Lung microvascular endothelial cell (primary cell): ENCODE measurements at regions not wholly inside any gene's neighbourhood (a gene's known extent, or its start where the extent isn't known, plus 50 kb on each side); places are given as distances from the start of the nearest gene placed in this dataset.
A peak's percentile ranks its signal among the peaks of the same experiment; 100 is the strongest.

ENCODE experiments used
- DNase-seq, 2 donors: peaks; one replicate each; pipeline versions ENCODE4 v3.0.0 to v3.0.0-alpha.2; 2010; ENCODE audit warnings: low read depth in 2 of 2

GRCh38 chr3:28646435-28646834, 297.8 kb upstream of the AZI2 start:
- DNase-seq: peak in 1 of 2 donors; percentile 19

DNA sequence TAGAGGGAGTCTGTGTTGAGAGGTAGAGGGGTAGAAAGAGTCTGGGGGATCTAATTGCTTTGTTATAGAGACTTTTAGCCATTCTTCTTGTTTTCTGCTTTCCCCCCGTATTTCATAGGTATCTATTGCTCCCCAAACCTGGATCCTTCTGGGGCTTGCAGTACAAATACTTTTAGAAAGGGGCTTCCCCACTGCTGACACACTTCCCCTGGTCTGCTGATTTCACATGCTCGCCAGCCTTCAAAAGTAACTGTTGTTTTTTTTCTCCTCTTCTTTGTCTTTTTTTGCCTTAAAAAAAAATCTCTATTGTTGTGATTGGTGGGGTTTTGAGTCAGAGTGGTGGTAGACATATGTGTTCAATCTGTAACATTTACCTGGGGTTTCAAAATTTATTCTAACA, 300.6 kb upstream of the AZI2 start:
- DNase-seq: no peak

GRCh38 chr3:28651159-28651558, 302.5 kb upstream of the AZI2 start:
- DNase-seq: no peak

GRCh38 chr3:28664123-28664522, 315.5 kb upstream of the AZI2 start:
- DNase-seq: no peak

DNA sequence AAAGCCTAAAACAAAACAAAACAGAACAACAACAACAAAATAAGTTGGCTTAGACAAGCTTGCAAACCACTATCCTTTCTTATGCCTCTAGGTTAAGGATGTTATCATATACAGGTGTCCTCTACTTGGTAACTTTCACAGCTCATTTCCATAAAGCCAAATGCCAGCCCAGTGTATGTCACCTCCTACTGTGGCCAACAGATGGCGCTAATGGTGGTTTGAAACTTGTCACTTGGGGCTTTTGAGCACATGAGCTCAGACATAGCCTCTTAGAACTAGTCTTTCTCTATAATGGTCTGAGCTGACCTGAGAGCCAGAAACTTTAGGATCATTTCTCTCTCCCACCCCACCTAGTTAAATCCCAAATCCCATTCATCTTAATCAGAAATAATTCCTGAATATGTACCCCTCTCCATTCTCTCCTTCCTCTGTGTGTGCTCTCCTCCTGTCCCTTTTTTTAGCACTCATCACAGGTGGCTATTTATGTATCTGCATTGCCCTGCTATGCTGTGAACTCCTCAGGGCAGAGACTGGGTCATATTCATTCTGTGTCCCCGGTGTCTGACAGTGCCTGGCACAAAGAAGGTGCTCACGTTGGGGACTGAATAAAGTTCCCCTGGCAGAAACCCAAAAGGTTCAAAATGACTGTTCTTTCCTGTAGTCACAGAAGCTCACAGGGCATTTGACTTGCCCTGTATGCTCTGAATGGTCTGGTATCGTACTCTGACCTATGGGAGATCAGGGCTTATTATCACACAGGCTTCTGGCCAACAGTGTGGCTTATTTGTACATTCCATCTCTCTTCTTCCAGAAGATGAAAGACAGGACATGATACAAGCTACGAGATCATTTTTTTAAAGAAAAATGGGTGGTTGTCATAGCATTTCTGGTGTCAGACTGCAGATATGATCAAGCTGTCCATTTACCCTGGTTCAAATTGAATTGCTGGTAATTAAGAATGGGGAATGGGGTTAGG, 319.3 kb upstream of the AZI2 start:
- DNase-seq: peak; percentile 70 to 90

GRCh38 chr3:28669870-28670269, 321.2 kb upstream of the AZI2 start:
- no peak for DNase-seq

- no peak for DNase-seq
Measured at GRCh38 chr3:28672406-28672805, 323.8 kb upstream of the AZI2 start.

- DNase-seq: no peak
Measured at GRCh38 chr3:28673446-28673845, 324.8 kb upstream of the AZI2 start.

- no peak for DNase-seq
Measured at GRCh38 chr3:28674212-28674611, 325.6 kb upstream of the AZI2 start.

DNA sequence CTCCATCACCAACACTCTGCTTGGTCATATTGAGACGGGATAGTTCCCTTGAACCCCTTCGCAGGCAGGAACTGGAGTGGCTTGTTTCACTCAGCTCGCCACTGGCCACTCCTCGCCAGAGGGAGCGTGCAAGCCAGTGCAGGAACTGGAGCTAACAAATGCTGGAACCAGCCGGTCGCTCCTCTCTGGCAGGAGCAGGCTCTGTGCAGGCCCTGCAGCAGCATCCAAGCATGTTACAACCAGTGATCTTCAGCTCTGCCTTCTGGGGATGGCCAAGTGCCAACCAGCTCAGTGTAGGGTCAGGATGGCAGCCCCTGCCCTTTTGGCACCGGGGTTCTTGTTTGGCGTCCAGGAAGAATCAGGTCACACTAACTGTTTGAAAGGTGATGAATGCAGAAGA, 329.0 kb upstream of the AZI2 start:
- DNase-seq: no peak

- DNase-seq: no peak
Measured at GRCh38 chr3:28678086-28678485, 329.5 kb upstream of the AZI2 start.

- no peak for DNase-seq
Measured at GRCh38 chr3:28680050-28680449, 331.4 kb upstream of the AZI2 start.

DNA sequence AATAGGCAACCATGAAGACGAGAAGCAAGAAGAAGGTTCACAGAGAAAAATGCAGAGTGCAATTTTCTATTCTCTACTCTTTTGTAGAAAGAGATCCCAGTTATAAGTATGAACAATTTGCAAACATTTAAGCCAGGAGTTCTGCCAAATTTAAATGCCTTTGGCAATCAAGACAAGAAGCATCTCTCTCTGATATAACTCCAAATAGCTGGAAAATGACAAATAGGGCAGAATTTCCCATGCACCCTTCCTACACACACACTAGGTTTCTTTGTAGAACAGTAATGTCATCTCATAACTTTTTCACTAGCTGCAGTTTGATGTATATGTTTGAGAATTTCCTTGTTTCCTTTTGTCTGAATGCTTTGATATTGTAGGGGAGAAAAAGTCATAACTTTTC, 333.5 kb upstream of the AZI2 start:
- no peak for DNase-seq

- no peak for DNase-seq
Measured at GRCh38 chr3:28690176-28690575, 341.6 kb upstream of the AZI2 start.

DNA sequence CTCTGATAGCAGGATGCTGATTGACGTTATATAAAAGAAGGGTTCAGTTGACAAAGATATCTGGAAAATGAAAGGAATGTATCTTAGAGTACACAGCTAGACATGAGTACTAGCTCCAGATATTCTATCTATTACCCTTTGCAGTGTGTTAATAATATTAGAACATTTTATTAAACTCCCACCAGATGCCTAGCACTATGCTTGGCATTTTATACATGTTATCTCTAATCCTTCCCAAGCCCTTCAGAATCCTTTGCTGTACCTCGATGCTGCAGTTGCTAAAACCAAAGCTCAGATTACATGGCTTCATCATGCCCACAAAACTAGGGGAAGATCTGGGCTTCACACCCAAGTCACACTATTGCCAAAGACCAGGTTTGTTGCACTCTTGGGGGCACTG, 350.1 kb upstream of the AZI2 start:
- DNase-seq: no peak

DNA sequence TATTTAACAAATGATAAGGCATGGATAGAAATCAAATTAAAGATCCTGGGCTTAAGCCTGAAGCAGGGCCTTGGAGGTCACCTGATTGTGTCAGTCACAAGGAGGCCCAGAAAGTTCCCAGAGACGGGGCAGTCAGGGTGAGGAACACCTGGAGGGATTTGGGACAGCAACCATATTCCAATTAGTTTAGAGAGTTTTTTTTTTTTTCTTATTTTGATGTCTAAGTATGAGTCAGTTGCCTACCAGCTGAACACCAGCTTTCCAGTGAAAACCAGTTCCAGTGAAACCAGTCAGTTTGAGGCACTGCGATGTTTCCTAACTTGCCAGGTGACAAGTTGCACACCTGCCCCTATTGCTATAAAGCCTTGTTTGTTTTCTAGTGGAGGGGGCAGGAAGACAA, 350.7 kb upstream of the AZI2 start:
- no peak for DNase-seq

- no peak for DNase-seq
Measured at GRCh38 chr3:28700728-28701127, 352.1 kb upstream of the AZI2 start.

DNA sequence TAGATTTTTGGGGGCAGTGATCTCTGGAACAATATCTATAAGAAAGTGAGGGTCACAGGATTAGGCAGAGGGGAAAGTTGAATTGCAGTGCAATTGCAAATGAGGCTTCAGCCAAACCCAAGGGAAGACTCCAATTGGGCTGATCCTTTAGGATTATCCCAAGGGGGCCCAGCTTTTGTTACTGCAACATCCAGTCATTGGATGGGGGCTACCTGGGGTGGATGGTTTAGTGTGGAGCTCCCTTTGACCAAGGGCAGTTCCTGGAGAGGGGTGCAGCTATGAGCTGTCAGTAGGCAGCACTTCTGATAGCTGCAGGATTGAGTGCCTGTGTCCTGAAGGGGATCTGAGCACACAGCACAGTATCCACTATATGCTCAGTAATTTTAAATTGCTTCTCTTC, 355.2 kb upstream of the AZI2 start:
- no peak for DNase-seq

DNA sequence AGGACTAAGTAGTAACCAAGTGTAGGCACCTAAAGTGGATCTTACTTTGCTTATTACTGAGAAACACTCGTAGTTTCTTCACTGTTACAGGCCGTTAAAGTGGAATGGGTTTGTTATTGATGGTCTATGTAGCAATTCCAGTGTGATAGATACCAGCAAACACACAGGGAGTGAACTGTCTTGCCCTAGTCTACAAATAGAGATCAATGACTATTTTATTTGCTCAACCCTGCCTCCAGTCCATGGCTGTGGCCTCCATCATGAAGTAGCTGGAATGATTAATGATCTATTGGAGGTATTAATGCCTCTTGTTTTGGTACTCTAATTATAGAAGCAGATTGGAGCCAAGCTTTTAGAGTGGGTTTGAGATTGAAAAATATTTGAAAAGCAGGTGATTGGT, 362.7 kb upstream of the AZI2 start:
- DNase-seq: no peak

GRCh38 chr3:28716939-28717338, 368.3 kb upstream of the AZI2 start:
- no peak for DNase-seq

DNA sequence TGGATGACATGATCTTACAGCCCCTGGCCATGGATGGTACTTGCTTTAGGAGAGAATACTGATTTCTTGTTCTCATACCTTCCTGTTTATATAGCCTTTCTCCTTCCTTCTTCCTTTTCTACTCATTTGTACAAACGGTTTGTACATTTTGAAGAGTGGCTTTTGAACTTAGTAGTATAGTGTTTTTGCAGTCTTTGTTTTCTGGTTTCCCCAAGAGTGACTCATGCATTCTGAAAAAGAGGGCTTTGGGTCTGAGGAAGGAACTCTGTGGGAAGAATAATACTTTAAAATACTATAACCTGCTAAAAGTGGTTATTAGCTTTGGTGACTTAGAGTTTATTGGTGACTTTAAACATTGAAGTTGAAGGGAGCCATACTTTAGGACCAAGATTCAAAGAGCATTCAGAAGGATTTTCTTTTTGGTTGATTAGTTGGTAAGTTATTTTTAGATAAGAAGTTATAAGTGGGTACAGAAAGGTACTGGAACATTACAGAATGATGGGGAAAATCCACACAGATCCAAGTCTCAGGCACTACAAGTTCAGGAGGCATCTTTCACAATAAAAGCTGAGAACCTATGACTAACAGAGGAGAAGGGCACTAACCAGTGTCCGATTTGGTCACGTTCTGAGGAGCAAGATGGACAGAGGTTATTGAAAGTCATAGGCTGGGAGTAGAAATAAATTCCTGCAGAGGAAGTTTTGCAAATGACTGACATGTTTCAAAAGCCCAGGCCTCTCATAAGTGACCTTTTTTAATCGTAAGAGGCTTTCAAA, 369.6 kb upstream of the AZI2 start:
- DNase-seq: peak; percentile 5 to 50

- peak; percentile 24 to 64 for DNase-seq
Measured at GRCh38 chr3:28726840-28727239, 378.2 kb upstream of the AZI2 start.

DNA sequence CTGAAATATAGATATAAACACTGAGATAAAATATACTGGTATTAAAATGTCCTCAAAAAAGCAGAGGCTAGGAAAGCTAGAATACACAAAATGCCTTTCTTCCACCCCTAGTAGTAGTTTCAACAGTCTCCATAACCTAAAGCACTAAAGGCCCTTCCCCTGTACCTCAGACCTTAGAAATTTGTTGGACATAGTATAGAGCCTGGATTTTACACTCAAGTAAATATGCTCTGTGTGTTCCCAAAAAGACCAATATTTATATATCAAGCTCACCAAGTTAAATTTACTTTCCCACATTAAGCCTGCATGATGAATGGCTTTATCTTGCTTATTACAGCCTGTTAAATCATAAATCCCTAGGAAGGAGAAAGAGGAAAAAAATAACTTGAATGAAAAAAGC, 378.7 kb upstream of the AZI2 start:
- DNase-seq: no peak
